ENCODE measurements at regions not wholly inside any gene's neighbourhood (a gene's known extent, or its start where the extent isn't known, plus 50 kb on each side); places are given as distances from the start of the nearest gene placed in this dataset.

DNA sequence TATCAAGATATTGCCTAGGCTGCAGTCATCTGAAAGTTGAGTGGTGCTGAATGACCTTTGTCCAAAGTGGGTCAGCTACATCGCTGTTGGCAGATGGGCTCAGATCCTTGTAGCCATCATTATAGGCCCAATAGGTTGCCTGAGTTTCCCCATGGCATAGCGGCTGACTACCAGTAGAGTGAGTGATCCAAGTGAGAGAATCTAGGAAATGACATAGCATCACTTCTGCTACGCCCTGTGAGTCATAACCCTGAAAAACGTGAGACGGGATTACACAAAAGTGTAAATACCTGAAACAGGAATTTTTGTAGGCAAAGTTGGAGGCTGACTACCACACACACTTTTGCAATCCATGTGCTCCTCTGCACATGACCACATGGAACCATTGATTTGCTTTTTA is 273.3 kb downstream of the RPL10L start:
- TF ChIP-seq, protein P1, sequence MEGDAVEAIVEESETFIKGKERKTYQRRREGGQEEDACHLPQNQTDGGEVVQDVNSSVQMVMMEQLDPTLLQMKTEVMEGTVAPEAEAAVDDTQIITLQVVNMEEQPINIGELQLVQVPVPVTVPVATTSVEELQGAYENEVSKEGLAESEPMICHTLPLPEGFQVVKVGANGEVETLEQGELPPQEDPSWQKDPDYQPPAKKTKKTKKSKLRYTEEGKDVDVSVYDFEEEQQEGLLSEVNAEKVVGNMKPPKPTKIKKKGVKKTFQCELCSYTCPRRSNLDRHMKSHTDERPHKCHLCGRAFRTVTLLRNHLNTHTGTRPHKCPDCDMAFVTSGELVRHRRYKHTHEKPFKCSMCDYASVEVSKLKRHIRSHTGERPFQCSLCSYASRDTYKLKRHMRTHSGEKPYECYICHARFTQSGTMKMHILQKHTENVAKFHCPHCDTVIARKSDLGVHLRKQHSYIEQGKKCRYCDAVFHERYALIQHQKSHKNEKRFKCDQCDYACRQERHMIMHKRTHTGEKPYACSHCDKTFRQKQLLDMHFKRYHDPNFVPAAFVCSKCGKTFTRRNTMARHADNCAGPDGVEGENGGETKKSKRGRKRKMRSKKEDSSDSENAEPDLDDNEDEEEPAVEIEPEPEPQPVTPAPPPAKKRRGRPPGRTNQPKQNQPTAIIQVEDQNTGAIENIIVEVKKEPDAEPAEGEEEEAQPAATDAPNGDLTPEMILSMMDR (IDR thresholded peaks at IDR 0.05; ENCODE audit: low read depth, low read length), result no peak
- TF ChIP-seq POLR2A (IDR thresholded peaks at IDR 0.05; ENCODE audit: extremely low read depth, insufficient read length) (no peak), MYC (IDR thresholded peaks at IDR 0.05; ENCODE audit: low read depth, low read length) (no peak)
- TF ChIP-seq, protein P2, sequence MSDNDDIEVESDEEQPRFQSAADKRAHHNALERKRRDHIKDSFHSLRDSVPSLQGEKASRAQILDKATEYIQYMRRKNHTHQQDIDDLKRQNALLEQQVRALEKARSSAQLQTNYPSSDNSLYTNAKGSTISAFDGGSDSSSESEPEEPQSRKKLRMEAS (IDR thresholded peaks at IDR 0.05; ENCODE audit: low read depth, low read length), result no peak

All from NB4 (cell line).